HG02588 (cell line): ENCODE measurements at regions not wholly inside any gene's neighbourhood (a gene's known extent, or its start where the extent isn't known, plus 50 kb on each side); places are given as distances from the start of the nearest gene placed in this dataset.
"Not testable (repeated sequence)": the region's sequence is repeated elsewhere in the genome, so short reads cannot be mapped to it uniquely, and the experiment has no call there.

Source experiments
- ATAC-seq: cut with Tn5 transposase; IDR thresholded peaks from one replicate; pipeline ENCODE4 v1.9.1; 2021; ENCODE audit warnings: mild to moderate bottlenecking, moderate library complexity; ENCODE audit not compliant: unreplicated experiment

DNA sequence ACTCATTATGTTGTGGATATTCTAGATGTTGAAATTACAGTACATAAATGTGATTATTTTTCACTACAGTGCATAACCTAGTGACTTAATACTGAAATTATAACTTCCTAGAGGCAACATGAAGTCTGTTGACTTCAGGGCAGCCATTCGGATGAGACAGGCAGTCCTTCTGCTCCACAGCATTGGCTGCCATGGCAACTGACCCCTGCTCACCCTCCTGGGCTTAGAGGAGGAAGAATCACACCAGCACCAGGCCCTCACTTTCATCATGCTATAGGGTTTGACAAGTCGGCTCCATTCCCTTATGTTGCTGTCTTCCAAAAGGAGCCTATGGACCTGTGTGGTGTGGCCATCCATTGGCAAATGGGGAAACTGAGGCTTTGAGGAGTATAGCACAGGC, 233.5 kb upstream of the TMEM132C start:
- ATAC-seq: no peak

DNA sequence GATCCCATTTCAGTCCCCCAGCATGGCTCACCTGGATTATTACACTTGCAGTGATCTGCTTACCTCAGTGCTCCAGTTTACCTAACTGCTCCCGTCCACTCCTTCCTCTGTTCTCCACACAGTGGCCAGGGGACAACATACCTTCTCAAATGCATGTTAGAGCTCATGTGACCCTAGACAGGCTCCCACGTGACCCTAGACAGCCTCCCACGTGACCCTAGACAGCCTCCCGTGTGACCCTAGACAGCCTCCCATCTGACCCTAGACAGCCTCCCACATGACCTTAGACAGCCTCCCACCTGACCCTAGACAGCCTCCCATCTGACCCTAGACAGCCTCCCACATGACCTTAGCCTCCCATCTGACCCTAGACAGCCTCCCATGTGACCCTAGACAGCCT, 226.0 kb upstream of the TMEM132C start:
- no peak for ATAC-seq

DNA sequence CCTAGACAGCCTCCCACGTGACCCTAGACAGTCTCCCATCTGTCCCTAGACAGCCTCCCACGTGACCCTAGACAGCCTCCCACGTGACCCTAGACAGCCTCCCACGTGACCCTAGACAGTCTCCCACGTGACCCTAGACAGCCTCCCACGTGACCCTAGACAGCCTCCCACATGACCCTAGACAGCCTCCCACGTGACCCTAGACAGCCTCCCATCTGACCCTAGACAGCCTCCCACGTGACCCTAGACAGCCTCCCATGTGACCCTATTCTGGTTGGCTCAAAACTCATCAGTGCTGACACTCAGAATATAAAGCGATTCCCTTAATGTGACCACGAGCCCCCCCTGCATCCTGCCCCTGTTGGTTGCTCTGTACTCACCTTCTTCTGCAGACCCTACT, 224.7 kb upstream of the TMEM132C start:
- not testable (repeated sequence) for ATAC-seq

DNA sequence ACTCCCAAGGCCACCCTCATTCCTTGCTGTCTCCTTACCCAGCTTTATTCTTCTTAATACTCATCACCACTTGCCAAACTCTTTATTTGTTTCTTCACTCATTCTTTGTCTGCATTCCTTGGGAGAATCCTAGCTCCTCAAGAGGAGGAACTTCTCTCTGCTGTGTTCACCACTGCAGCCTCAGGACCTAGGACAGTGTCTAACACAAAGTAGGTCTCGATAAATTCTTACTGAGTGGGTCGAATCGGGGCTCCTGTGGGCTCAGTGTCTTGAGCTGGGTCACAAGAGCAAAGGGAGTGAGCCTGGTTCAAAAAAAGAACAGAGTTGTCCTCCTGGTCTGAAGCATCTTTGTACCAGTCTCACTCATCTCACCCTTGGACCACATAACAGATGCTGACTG, 224.1 kb upstream of the TMEM132C start:
- no peak for ATAC-seq

DNA sequence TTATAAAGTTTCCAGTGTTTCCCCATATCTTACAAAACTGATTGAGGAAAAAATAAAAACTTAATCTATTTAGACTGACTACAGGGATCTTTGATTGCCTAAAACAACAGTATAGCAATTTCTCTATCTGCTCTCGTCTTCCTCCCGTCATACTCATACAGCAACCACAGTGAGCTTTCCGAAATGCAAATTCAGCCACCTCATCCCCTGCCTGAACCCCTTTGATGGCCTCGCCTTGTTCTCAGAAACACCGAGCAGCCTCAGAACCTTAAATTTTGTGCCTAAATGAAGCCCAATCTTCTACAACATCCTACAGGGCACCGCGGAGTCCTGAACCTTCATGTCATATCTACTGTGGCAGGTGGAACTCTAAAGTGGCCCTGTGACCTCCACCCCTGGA, 223.7 kb upstream of the TMEM132C start:
- ATAC-seq: no peak

DNA sequence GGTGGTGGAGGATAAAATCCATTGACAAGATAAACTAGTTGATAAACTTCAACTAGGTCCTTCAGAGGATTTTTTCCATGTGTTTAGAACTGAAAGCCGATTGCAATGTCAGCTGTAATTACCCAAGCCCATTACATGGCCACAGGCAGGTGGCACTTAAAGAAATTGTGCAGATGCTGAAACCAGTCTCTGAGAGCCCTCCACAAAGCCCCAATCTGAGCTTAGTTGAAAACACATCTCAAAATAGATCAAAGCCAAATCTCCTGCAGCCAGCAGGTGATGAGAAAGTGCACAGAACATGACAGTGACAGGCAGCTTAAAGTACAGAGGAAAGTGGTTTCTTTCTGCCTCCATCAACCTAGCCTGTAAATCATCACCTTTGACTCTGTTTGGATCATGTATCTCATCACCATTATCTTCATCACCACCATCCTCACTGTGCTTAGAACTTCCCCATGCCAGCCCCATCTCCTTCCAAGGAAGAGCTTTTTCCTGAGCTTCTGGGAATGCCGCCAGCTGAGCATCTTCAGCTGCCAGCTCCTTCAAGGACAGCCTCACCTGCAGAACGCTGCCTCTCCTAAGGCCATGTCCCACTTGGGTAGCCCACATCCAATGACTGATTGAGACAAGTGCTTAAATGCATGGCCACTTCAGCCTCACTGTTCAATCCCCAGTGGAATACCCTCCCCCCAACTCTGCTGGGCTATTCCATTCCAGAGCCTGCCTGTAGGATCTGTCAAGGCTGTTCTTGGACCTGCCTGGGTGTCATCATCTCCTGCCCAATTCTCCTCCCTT, 219.5 kb upstream of the TMEM132C start:
- no peak for ATAC-seq

DNA sequence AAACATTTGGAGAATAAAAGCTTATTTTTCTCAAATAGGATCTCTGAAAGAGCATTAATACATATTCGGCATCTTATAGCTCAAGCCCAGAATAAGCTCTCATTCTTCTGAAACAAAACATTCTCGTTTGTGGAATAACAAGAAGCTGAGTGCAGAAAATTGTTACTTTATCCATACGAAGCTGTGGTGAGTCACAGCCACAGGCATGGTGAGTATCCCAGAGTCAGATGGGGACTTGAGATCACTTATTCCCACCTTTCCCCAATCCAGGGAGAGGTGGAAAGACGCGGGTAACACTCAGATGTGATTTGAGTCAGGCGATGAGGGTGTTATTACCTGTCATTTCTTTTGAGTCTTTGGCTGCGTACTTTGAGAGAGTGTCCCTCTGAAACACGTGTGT, 214.6 kb upstream of the TMEM132C start:
- no peak for ATAC-seq

DNA sequence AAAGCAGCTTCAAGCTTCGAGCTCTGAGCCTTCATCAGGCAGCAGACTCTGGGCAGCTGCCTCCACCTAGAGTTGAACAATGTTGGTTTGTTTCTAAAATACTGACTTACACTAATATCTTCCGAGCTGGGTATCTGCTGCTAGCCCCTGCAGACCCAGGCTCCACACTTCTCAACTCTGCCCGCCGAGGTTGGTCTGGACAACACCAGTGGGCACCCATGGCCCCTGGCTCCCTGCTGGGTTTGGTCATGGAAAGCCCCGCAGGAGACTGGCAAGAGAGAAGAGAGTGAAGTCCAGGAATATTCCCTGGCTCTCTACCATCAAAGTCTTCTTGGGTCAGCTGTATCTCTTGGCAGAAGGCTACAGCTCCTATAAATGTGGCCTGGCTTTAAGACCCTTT, 214.2 kb upstream of the TMEM132C start:
- ATAC-seq: no peak

DNA sequence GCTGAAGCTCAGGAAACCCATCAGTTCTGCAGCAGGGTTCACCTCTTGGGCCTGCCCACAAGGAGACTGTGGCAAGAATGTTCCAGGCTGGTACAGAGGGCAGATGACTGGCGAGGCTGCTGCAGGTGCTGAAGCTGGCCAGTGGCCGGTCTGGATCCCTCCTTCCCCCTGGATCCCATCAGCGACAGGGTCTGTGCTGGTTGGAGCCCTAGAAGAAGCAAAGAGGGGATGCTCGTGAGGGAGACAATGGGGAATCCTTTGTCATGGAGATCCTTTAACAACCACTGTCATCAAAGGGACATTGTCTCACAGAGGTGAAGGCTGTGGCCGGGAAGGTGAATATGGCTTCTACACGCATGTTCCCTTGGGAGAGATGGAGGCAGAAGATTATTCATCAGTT, 211.4 kb upstream of the TMEM132C start:
- no peak for ATAC-seq

DNA sequence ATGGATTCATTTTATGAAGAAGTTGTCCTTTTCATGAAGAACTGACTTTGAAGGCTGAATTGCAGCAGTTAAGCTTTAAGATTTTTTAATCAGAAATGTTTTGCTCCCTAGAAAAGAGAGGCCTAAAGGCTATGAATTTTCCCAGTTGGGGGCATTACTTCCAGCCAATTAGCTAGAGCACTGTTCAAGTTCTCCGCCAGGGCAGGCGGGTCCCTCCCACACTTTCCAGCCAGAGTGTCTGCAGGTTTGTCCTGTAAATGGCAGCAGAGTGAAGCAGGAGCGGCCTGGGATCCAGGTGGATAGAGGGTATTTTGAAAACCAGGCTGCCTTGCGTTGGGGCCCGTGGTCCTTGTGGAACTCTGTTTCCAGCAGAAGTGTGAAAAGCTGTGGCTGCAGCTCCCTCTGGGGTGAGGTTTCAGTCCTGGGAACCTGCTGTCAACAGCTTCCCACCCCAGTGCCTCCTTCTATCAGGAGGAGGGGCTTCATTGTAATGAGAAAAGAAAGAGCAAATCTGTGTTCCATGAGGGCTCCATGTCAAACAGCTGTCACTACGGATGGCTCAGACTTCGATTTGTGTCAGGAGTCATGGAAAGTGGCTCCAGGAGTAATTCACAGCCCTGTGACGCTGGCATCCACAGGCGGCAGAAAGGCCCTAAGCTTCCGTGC, 210.7 kb upstream of the TMEM132C start:
- ATAC-seq: no peak

DNA sequence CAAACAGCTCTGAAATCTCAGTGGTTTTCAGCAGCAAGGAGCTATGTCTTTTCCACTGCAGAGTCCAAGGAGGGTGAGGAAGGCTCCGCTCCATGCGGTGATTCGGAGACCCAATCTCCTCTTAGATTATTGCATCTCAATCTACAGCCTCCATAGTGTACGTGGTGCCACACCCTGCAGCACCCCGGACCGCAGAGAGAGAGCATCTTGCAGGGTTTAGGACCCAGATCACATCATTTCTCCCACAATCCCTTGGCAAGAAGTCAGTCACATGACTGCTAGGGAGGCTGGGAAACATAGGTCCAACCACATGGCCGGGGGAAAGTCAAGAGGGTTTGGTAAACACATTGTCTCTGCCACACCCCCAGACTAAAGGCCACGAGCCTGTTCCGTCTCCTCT, 209.4 kb upstream of the TMEM132C start:
- ATAC-seq: no peak

DNA sequence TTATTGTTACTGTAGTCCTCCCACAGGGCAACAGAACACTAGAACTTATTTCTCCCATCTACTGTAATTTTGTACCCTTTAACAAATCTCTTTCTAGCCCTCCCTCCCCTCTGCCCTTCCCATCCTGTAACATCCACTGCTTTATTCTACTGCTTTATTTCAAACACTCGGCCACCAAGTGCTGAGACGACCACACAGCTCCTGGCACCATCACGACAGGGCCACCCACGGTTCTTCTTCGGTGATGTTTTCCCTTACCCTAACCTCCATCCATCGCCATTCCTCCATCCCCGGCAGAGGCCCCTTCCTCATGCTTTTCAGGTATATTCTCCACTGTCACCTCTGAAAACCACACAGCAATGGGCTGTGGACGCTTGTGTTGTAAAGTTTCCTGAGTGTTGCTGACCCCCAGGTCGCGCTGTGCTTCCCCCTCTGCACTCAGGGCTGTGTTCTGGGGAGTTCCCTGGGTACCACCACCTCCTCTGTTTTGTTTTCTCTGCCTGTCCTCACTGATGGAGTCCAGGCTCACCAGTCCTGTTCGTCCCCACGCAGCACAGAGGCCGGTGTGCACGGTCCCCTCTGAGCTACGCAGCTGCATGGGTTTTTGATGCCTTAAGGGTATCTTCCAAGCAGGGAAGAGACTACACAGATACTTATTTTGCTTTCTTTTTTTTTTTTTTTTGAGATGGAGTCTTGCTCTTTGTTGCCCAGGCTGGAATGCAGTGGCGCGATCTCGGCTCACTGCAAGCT, 207.2 kb upstream of the TMEM132C start:
- ATAC-seq: no peak

DNA sequence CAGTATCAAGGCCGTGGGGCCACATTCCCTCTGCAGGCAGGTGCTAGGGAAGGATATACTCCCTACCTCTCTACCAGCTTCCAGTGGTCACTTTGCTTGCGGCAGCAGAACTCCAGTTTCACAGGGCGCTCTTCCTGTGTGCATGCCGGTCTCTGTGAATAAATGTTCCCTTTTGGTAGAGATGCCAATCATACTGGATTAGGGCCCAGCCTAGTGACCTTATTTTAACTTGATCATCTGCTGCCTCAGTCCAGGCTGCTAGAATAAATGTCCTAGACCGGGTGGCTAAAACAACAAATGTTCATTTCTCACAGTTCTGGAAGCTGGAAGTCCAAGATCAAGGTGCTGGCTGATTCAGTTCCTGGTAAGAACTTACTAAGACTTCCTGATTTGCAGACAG, 198.8 kb upstream of the TMEM132C start:
- ATAC-seq: no peak

DNA sequence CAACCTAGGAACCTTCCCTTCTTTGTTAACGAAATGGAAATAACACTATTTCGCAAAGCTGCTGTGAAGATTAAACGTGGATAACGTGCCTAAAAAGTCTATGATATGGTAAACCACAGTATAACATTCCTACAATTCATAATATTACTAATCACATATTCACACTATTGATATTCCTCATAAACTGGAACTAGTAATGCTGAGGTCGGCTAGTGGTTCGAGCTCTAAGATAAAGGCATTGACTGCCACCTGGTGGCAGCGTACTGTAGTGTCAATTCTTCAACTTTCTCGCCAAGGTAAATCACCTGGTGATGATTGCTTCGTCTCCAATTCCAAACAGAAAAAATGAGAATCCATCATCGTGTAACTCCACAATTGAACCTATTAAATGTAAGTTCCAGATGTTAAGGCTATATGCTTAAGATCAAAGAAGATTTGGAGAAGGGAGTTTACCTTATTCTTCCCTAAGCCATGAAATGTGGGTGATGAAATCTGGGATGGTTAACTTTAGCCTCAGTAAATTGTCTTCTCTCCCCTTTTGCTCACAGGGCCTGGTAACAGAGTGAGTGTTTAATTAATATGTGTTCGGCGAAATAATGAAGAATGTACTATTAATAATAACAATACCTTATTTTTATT, 197.5 kb upstream of the TMEM132C start:
- ATAC-seq: peak; percentile 63

DNA sequence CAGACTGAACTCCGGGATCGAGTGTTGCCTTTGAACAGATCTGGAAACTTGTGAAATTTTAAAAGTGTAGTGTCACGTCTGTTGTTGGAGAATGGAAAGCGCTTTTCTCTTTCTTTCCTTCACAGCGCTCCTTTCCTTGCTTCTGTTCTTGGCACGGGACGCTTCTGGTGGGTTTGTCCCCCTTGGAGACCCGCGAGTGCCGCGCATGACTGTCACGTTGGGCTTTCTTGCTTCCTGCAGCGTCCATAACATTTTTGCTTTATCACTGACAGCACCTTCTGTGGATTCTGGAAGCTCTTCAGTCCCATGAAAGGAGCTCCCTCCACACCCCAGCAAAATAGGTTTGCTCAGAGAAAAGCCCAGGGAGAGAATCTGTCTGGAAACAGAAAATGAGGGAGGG, 193.0 kb upstream of the TMEM132C start:
- ATAC-seq: no peak

DNA sequence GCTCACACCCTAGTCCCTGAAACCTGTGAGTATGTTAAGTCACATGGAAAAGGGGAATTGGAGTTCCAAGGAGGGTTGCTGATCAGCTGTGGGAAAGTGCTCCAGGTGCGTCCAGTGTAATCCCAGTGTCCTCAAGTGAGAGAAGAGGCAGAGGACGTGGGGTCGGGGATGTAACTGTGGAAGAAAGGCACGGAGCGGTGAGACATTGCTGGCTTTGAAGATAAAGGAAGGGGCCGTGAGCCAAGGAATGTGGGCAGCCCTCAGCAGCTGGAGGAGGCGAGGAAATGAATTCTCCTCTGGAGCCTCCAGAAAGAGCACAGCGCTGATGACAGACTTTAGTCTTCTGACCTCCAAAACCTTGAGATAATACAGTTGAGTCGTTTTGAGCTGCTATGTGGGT, 191.6 kb upstream of the TMEM132C start:
- ATAC-seq: no peak

DNA sequence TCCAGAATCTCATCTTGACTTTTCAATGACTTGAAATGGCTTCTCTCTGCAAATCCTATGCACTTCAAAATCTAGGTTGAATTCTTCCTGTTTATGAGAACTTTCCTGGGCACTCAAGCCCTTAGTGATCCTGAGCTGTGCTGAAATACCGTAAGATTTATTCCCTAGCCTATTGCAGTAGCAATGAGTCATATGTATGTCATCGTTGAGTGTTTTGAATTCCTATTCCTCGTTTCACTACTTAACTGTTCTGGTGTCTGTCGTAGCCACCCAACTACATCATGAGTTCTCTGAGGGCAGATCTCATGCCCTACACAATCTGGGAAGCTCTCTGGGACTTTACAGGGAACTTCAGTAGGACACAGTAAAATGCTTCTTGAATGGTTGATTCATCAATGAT, 190.8 kb upstream of the TMEM132C start:
- ATAC-seq: no peak

DNA sequence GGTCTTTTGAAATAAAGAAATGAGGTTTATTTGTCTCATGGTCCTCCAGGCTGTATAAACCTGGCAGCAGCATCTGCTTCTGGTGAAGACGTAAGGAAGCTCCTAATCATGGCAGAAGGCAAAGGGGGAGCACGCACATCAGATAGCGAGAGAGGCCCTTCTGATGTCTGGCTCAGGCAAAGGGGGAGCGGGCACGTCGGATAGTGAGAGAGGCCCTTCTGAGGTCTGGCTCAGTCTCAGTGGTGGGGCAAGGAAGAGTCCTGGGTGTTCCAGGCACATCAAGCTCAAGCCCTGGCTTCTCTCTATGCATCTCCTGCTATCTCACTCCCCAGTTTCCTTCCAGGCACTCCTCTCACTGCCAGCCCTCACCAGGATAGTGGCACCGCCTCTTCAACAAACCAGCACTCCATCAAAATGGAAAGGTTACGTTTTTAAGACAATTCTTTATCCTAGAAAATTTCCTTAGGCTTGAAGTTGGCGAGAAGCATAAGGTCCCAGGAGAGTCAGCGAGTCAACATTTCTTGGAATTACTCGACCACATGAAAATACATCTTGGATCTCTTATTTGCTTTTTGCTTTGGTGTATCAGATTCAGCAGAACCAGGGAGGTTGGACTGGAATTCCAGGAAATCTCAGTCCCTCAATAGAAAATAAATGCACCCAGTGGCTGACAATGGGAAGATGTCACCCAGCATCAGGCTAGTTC, 189.6 kb upstream of the TMEM132C start:
- no peak for ATAC-seq

DNA sequence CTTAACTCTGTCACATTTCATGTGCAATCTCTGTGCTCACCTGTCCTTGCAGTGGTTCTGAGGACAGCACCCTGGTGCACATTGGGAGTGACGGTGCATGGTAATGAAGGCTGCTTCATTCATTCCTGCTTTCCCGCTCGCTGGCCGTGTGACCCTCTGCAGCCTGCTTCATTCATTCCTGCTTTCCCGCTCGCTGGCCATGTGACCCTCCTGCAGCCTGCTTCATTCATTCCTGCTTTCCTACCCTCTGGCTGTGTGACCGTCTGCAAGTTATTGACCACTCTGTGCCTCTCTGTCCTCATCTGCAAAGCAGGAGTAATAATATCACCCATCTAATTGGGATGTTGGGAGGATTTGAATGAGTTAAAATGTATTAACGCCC, 189.1 kb upstream of the TMEM132C start:
- no peak for ATAC-seq

DNA sequence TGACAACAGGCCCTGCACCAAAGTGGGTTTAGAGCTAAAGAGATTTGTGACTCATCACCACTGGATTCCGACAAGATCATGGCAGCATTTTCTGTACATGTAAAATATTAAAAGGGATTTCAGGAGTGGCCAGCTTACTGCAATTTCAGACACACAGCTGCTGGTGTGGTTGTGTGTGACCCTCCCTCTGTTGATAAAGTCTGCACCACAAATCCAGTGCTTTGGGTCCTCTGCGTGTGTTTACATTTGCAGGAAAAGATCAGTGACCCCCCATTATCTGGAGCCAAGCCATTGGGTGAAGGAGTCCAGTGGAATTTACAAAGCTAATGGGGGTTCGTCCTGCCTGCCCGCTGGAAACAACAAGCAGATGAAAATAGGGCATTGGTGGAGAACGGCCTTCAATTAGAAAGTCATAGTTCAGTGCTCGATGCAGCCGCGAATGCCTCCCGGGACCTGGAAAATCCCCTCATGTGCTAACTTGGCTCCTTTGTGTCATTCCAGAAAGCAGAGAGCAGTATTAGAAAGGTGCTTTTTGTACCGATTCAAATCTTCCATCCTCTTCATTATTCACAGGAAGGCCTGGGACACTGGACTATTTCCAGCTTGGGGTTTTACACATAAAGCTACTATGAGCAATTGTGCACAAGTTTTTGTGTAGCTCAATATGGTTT, 188.5 kb upstream of the TMEM132C start:
- ATAC-seq: no peak
